OCI-LY7 (cell line): ENCODE measurements at regions not wholly inside any gene's neighbourhood (a gene's known extent, or its start where the extent isn't known, plus 50 kb on each side); places are given as distances from the start of the nearest gene placed in this dataset.

Experiments used
- BruUV-seq: library from RNA; stranded (reverse); fragments of 400-500 nt; replicated peaks from 2 replicates; lab custom pipeline; 2021; lab: Mats Ljungman, UMichigan
- CTCF ChIA-PET: fragments of 300-600 bp; sonication (Branson Sonifier 250); formaldehyde crosslinking; loops from one replicate; lab custom pipeline; 2022; ENCODE audit warnings: antibody characterized with exemption; ENCODE audit not compliant: unreplicated experiment; lab: Charles Lee
- POLR2A ChIA-PET: fragments of 300-600 bp; sonication (Branson Sonifier 250); formaldehyde crosslinking; loops from one replicate; lab custom pipeline; 2022; ENCODE audit warnings: antibody characterized with exemption; lab: Charles Lee
- DNase-seq: peaks from one replicate; pipeline ENCODE4 v3.0.0-alpha.2; 2015; ENCODE audit warnings: low spot score
- H2AFZ ChIP-seq: fragments of 200-600 bp; sonication (generic), shearing (Covaris generic); 2 replicates; pipeline ENCODE4 v1.6.1; 2014; ENCODE audit warnings: mild to moderate bottlenecking, antibody characterized with exemption, low read length, moderate library complexity
- H3K27ac ChIP-seq: fragments of 200-600 bp; sonication (generic); 2 replicates; pipeline ENCODE4 v1.5.1; 2014; ENCODE audit warnings: mixed run types, low read depth, mild to moderate bottlenecking, moderate library complexity, low read length, inconsistent platforms; ENCODE audit not compliant: poor library complexity, severe bottlenecking
- H3K36me3 ChIP-seq: fragments of 200-600 bp; sonication (generic); 2 replicates; pipeline ENCODE4 v1.6.1; 2014; ENCODE audit warnings: mild to moderate bottlenecking, antibody characterized with exemption, low read length, moderate library complexity, mixed read lengths; ENCODE audit not compliant: insufficient read depth
- H3K4me1 ChIP-seq: fragments of 200-600 bp; sonication (generic); 2 replicates; pipeline ENCODE4 v1.5.1; 2014; ENCODE audit warnings: mild to moderate bottlenecking, low read length; ENCODE audit not compliant: insufficient read depth, poor library complexity, severe bottlenecking
- H3K4me2 ChIP-seq: fragments of 200-600 bp; sonication (generic); 2 replicates; pipeline ENCODE4 v1.6.1; 2014; ENCODE audit warnings: mild to moderate bottlenecking, low read length
- H3K4me3 ChIP-seq: fragments of 200-600 bp; sonication (generic); 2 replicates; pipeline ENCODE4 v1.5.1; 2014; ENCODE audit warnings: mild to moderate bottlenecking, low read depth, low read length; ENCODE audit not compliant: poor library complexity, severe bottlenecking
- H3K79me2 ChIP-seq: fragments of 200-600 bp; sonication (generic); 2 replicates; pipeline ENCODE4 v1.6.1; 2016; ENCODE audit warnings: low read depth, mild to moderate bottlenecking, low read length, moderate library complexity, mixed read lengths; ENCODE audit not compliant: insufficient read depth
- H3K9me2 ChIP-seq: fragments of 200-600 bp; sonication (generic); 2 replicates; pipeline ENCODE4 v1.6.1; 2016; ENCODE audit warnings: mild to moderate bottlenecking, low read length, mixed read lengths; ENCODE audit not compliant: insufficient read depth
- H3K9me3 ChIP-seq: fragments of 200-600 bp; sonication (generic); 2 replicates; pipeline ENCODE4 v1.6.1; 2014; ENCODE audit warnings: mild to moderate bottlenecking, mixed run types, low read length, mixed read lengths
- H4K20me1 ChIP-seq: fragments of 200-600 bp; sonication (generic); 2 replicates; pipeline ENCODE4 v1.6.1; 2014; ENCODE audit warnings: mild to moderate bottlenecking, antibody characterized with exemption, low read length, moderate library complexity, mixed read lengths; ENCODE audit not compliant: insufficient read depth
- CTCF ChIP-seq: fragments of 200-600 bp; sonication (generic); conservative IDR thresholded peaks from 2 replicates; pipeline ENCODE4 v1.5.1; 2014; ENCODE audit warnings: mild to moderate bottlenecking, antibody characterized with exemption, low read length, moderate library complexity, mixed read lengths
- EZH2phosphoT487 ChIP-seq: fragments of 200-600 bp; sonication (generic); IDR thresholded peaks from 2 replicates; pipeline ENCODE4 v1.6.1; 2018; ENCODE audit warnings: low read depth, borderline replicate concordance, mild to moderate bottlenecking, mixed run types, antibody characterized with exemption, low read length, moderate library complexity, mixed read lengths
- intact Hi-C: fragments of 100-400 bp; cut with micrococcal nuclease; formaldehyde crosslinking; loops from one replicate; pipeline ENCODE4 v1.10.0; 2022; ENCODE audit not compliant: unreplicated experiment

GRCh38 chr16:86229866-86230656 is 280.3 kb upstream of the FOXF1 start:
- POLR2A ChIA-PET: no interaction called here
- no TSS peak for BruUV-seq

GRCh38 chr16:86231321-86231995 is 278.9 kb upstream of the FOXF1 start:
- ChIA-PET CTCF (no interaction called here), POLR2A (no interaction called here)
- TF ChIP-seq CTCF: no peak
- no peak for TF ChIP-seq EZH2phosphoT487
- no peak for DNase-seq
- H3K9me3 ChIP-seq: no peaks in the 10 kb centered on the region
- no peak overlapping the region for H3K4me3 ChIP-seq
- no peaks in the 10 kb centered on the region for H3K9me2 ChIP-seq
- no TSS peak for BruUV-seq
- intact Hi-C loops: no loop called here
- H3K36me3 ChIP-seq: no peaks in the 10 kb centered on the region
- no peaks in the 10 kb centered on the region for H3K4me1 ChIP-seq
- H3K4me2 ChIP-seq: no peak overlapping the region
- H4K20me1 ChIP-seq: no peaks in the 10 kb centered on the region
- no peaks in the 10 kb centered on the region for H3K79me2 ChIP-seq
- no peak overlapping the region for H2AFZ ChIP-seq
- H3K27ac ChIP-seq: no peak overlapping the region

More at GRCh38 chr16:86229866-86230656, 280.3 kb upstream of the FOXF1 start:
- CTCF ChIA-PET: no interaction called here
- Histone ChIP-seq H3K9me3 (no peaks in the 10 kb centered on the region), H3K27ac (no peak overlapping the region), H3K4me2 (no peak overlapping the region), H2AFZ (no peak overlapping the region), H3K9me2 (no peaks in the 10 kb centered on the region), H4K20me1 (no peaks in the 10 kb centered on the region), H3K4me1 (no peaks in the 10 kb centered on the region), H3K79me2 (no peaks in the 10 kb centered on the region), H3K4me3 (no peak overlapping the region), H3K36me3 (no peaks in the 10 kb centered on the region)
- intact Hi-C loops: no loop called here
- TF ChIP-seq EZH2phosphoT487 (no peak), CTCF (no peak)
- no peak for DNase-seq

GRCh38 chr16:86231996-86232350 is 278.4 kb upstream of the FOXF1 start:
- H3K27ac ChIP-seq: no peak overlapping the region
- no peaks in the 10 kb centered on the region for H3K9me3 ChIP-seq
- H3K4me2 ChIP-seq: no peak overlapping the region
- BruUV-seq: no TSS peak
- no peak overlapping the region for H3K4me3 ChIP-seq
- H3K79me2 ChIP-seq: no peaks in the 10 kb centered on the region
- CTCF ChIA-PET: no interaction called here
- POLR2A ChIA-PET: no interaction called here
- H3K9me2 ChIP-seq: no peaks in the 10 kb centered on the region
- H4K20me1 ChIP-seq: no peaks in the 10 kb centered on the region
- H3K36me3 ChIP-seq: no peaks in the 10 kb centered on the region
- no peak overlapping the region for H2AFZ ChIP-seq
- intact Hi-C loops: no loop called here
- DNase-seq: no peak
- H3K4me1 ChIP-seq: no peaks in the 10 kb centered on the region
- no peak for TF ChIP-seq CTCF
- TF ChIP-seq EZH2phosphoT487: no peak
